ENCODE measurements at regions not wholly inside any gene's neighbourhood (a gene's known extent, or its start where the extent isn't known, plus 50 kb on each side); places are given as distances from the start of the nearest gene placed in this dataset.

DNA sequence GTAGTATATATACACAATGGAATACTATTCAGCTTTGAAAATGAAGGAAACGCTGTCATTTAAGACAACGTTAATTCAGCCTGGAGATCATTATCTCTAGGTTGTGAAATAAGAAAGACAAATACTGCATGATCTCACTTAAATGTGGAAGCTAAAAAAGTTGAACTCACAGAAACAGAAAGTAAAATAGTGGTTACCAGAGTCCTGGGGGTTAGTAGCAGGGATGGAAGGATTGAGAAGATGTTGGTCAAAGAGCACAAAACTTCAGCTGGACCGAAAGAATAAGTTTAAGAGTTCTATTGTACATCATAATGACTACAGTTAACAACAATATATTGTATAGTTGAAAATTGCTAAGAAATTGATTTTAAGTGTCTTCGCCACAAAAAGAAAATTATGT is 670.3 kb downstream of the NR4A2 start:
- TF ChIP-seq, protein P1, sequence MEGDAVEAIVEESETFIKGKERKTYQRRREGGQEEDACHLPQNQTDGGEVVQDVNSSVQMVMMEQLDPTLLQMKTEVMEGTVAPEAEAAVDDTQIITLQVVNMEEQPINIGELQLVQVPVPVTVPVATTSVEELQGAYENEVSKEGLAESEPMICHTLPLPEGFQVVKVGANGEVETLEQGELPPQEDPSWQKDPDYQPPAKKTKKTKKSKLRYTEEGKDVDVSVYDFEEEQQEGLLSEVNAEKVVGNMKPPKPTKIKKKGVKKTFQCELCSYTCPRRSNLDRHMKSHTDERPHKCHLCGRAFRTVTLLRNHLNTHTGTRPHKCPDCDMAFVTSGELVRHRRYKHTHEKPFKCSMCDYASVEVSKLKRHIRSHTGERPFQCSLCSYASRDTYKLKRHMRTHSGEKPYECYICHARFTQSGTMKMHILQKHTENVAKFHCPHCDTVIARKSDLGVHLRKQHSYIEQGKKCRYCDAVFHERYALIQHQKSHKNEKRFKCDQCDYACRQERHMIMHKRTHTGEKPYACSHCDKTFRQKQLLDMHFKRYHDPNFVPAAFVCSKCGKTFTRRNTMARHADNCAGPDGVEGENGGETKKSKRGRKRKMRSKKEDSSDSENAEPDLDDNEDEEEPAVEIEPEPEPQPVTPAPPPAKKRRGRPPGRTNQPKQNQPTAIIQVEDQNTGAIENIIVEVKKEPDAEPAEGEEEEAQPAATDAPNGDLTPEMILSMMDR (IDR thresholded peaks at IDR 0.05; ENCODE audit: low read depth, low read length), result no peak
- no peak for TF ChIP-seq EZH2phosphoT487 (IDR thresholded peaks at IDR 0.05; ENCODE audit: low read depth)
